ENCODE measurements at regions not wholly inside any gene's neighbourhood (a gene's known extent, or its start where the extent isn't known, plus 50 kb on each side); places are given as distances from the start of the nearest gene placed in this dataset.

GRCh38 chr5:158616707-158617106 lies 483.0 kb downstream of the EBF1 start:
- no peaks in the 10 kb centered on the region for H3K27me3 ChIP-seq (ENCODE audit: insufficient read depth, low read length)
- no peaks in the 10 kb centered on the region for H4K20me1 ChIP-seq (ENCODE audit: insufficient read depth, low read length)
- H3K9me3 ChIP-seq (ENCODE audit: low read length), result no peaks in the 10 kb centered on the region
- no peak overlapping the region for H2AFZ ChIP-seq (ENCODE audit: low read length)
- no peaks in the 10 kb centered on the region for H3F3A ChIP-seq (ENCODE audit: insufficient read depth, low read length)
- H3K36me3 ChIP-seq (ENCODE audit: insufficient read depth, low read length), result no peaks in the 10 kb centered on the region
- H3K27ac ChIP-seq (ENCODE audit: low read depth, low read length, poor library complexity, severe bottlenecking), result no peak overlapping the region
- H3K4me3 ChIP-seq (ENCODE audit: low read depth, low read length, poor library complexity, severe bottlenecking), result no peak overlapping the region
- H3K79me2 ChIP-seq (ENCODE audit: insufficient read depth, low read length), result no peaks in the 10 kb centered on the region
- TF ChIP-seq EZH2 (IDR thresholded peaks at IDR 0.05; ENCODE audit: borderline replicate concordance, low read length) (no peak), CTCF (IDR thresholded peaks at IDR 0.05; ENCODE audit: low read length) (no peak)
- no peak overlapping the region for H3K9ac ChIP-seq (ENCODE audit: low read length)
- no peaks in the 10 kb centered on the region for H3K9me2 ChIP-seq (ENCODE audit: low read depth, low read length)
- H3K4me1 ChIP-seq (ENCODE audit: insufficient read depth, low read length, severe bottlenecking), result no peaks in the 10 kb centered on the region
- H3K4me2 ChIP-seq (ENCODE audit: low read length), result no peak overlapping the region

DNA sequence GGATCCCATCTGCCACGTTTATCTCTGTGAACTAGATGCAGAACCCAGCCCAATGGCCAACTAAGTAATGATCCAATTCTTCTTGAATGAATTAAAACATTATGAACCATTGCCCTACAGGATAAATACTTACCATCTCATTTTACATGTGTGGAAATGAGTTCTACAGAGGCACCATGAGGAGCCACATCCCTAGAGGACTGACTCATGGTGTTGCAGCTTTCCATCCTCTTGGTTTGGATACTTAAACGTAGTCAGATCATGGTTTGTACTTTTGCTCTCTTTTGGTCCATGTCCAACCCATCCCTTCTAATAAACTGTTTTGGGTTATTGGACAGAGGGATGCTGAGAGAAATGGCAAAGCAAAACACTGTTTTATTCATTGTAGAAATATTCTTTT lies 484.8 kb downstream of the EBF1 start:
- Histone ChIP-seq H3K27me3 (ENCODE audit: insufficient read depth, low read length) (no peaks in the 10 kb centered on the region), H3K9me2 (ENCODE audit: low read depth, low read length) (no peaks in the 10 kb centered on the region), H3K79me2 (ENCODE audit: insufficient read depth, low read length) (no peaks in the 10 kb centered on the region), H3K4me1 (ENCODE audit: insufficient read depth, low read length, severe bottlenecking) (no peaks in the 10 kb centered on the region), H2AFZ (ENCODE audit: low read length) (no peak overlapping the region), H3K4me2 (ENCODE audit: low read length) (no peak overlapping the region), H3F3A (ENCODE audit: insufficient read depth, low read length) (no peaks in the 10 kb centered on the region), H3K4me3 (ENCODE audit: low read depth, low read length, poor library complexity, severe bottlenecking) (no peak overlapping the region), H4K20me1 (ENCODE audit: insufficient read depth, low read length) (no peaks in the 10 kb centered on the region), H3K9me3 (ENCODE audit: low read length) (no peaks in the 10 kb centered on the region), H3K9ac (ENCODE audit: low read length) (no peak overlapping the region), H3K36me3 (ENCODE audit: insufficient read depth, low read length) (no peaks in the 10 kb centered on the region), H3K27ac (ENCODE audit: low read depth, low read length, poor library complexity, severe bottlenecking) (no peak overlapping the region)
- no peak for TF ChIP-seq EZH2 (IDR thresholded peaks at IDR 0.05; ENCODE audit: borderline replicate concordance, low read length)
- no peak for TF ChIP-seq CTCF (IDR thresholded peaks at IDR 0.05; ENCODE audit: low read length)

- H3F3A ChIP-seq (ENCODE audit: insufficient read depth, low read length), result no peaks in the 10 kb centered on the region
- H3K4me3 ChIP-seq (ENCODE audit: low read depth, low read length, poor library complexity, severe bottlenecking), result no peak overlapping the region
- TF ChIP-seq CTCF (IDR thresholded peaks at IDR 0.05; ENCODE audit: low read length) (no peak), EZH2 (IDR thresholded peaks at IDR 0.05; ENCODE audit: borderline replicate concordance, low read length) (no peak)
Observed at GRCh38 chr5:158611581-158611980, 488.1 kb downstream of the EBF1 start.

More at GRCh38 chr5:158611581-158611980, 488.1 kb downstream of the EBF1 start:
- H3K9me3 ChIP-seq (ENCODE audit: low read length), result no peaks in the 10 kb centered on the region
- no peaks in the 10 kb centered on the region for H3K27me3 ChIP-seq (ENCODE audit: insufficient read depth, low read length)
- H3K9ac ChIP-seq (ENCODE audit: low read length), result no peak overlapping the region
- H3K4me2 ChIP-seq (ENCODE audit: low read length), result no peak overlapping the region
- H2AFZ ChIP-seq (ENCODE audit: low read length), result no peak overlapping the region
- H4K20me1 ChIP-seq (ENCODE audit: insufficient read depth, low read length), result no peaks in the 10 kb centered on the region
- no peaks in the 10 kb centered on the region for H3K36me3 ChIP-seq (ENCODE audit: insufficient read depth, low read length)
- H3K4me1 ChIP-seq (ENCODE audit: insufficient read depth, low read length, severe bottlenecking), result no peaks in the 10 kb centered on the region
- no peaks in the 10 kb centered on the region for H3K79me2 ChIP-seq (ENCODE audit: insufficient read depth, low read length)
- no peaks in the 10 kb centered on the region for H3K9me2 ChIP-seq (ENCODE audit: low read depth, low read length)
- H3K27ac ChIP-seq (ENCODE audit: low read depth, low read length, poor library complexity, severe bottlenecking), result no peak overlapping the region
